Prostate gland (tissue), 2 donors: ENCODE measurements at regions not wholly inside any gene's neighbourhood (a gene's known extent, or its start where the extent isn't known, plus 50 kb on each side); places are given as distances from the start of the nearest gene placed in this dataset.
"Not testable (repeated sequence)": the region's sequence is repeated elsewhere in the genome, so short reads cannot be mapped to it uniquely, and the experiment has no call there.

Experiments
- DNase-seq: peaks from one replicate; pipeline ENCODE4 v3.0.0-alpha.2; 2019; ENCODE audit warnings: low spot score
- H3K27ac ChIP-seq, 2 donors: fragments of 200-600 bp; sonication (generic); 2 replicates each; pipeline ENCODE4 v1.5.1; 2017 to 2019
- H3K27me3 ChIP-seq: fragments of 200-600 bp; sonication (generic); replicated peaks from 2 replicates; pipeline ENCODE4 v1.5.1; 2019; ENCODE audit not compliant: insufficient read depth
- H3K36me3 ChIP-seq, 2 donors: fragments of 200-600 bp; sonication (generic); 1 replicate in 1 of 2; 2 replicates in 1 of 2; pipeline versions ENCODE4 v1.5.1 to v1.8.1; 2017 to 2019
- H3K4me1 ChIP-seq: fragments of 200-600 bp; sonication (generic); replicated peaks from 2 replicates; pipeline ENCODE4 v1.5.1; 2019
- H3K4me3 ChIP-seq, 2 donors: fragments of 200-600 bp; sonication (generic); 2 replicates each; pipeline ENCODE4 v1.5.1; 2017 to 2019
- H3K9me3 ChIP-seq: fragments of 200-600 bp; sonication (generic); 2 replicates; pipeline ENCODE4 v1.5.1; 2017
- POLR2A ChIP-seq: fragments of 450-650 bp; IDR thresholded peaks from one replicate; pipeline ENCODE4 v1.6.1; 2016; ENCODE audit warnings: antibody characterized with exemption, mild to moderate bottlenecking
- POLR2AphosphoS5 ChIP-seq: sonication (generic); formaldehyde crosslinking; IDR thresholded peaks from one replicate; pipeline ENCODE4 v1.6.1; 2017; ENCODE audit warnings: antibody characterized with exemption
- WGBS: methylation state at CpG from one replicate; pipeline ENCODE4 v1.1.5; 2018; 5-methylcytosine and 5-hydroxymethylcytosine counted together
- intact Hi-C: fragments of 100-400 bp; cut with DNase I; formaldehyde crosslinking; loops from one replicate; pipeline ENCODE4 v1.14.2; 2022
- TF ChIP-seq, protein P1 (sequence below), 4 experiments: fragments of 200-600 bp in 2 of 4; fragments of 450-650 bp in 2 of 4; sonication (generic) in 2 of 4; IDR thresholded peaks; 1 replicate in 3 of 4; 2 replicates in 1 of 4; pipeline ENCODE4 v1.5.1; 2016 to 2019; ENCODE audit warnings: antibody characterized with exemption in 4 of 4, mild to moderate bottlenecking in 2 of 4, moderate library complexity in 2 of 4

DNA sequence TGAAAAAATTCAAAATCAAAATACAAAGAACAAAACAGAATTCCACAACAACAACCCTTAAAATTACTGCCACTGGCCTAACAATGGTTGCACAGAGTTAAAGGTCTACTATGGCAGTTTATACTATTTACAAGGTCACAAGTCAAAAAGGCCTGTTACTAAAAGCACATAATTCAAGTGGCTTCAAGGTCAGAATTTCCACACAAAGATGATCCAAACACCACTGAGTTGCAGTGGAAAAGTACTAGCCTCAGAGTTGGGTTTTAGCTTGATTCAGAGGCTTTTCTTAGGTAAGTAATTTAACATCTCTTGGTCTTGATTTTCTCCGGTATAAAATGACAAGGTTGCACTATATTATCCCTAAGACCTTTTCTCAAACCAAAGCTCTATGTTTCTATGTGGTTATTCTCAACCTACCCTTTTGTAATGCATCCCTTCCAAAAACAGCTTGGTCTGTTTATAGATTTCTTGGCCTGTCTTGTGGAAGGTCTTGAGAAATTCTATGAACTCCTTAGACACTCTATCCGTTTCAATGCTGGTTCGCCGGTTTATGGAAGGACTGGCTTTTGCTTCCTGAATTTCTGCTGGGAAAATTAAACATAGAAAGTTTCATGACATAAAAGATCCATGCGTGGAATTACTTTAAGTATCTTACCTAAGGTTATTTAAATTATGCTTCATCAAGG lies 69.5 kb downstream of the MDH2 start:
- 84% methylated on average over 5 of the region's 5 CpGs for WGBS
- H3K36me3 ChIP-seq, H3K27me3 ChIP-seq, H3K4me1 ChIP-seq, H3K4me3 ChIP-seq, H3K9me3 ChIP-seq, intact Hi-C loops, DNase-seq, H3K27ac ChIP-seq: not testable (repeated sequence)

DNA sequence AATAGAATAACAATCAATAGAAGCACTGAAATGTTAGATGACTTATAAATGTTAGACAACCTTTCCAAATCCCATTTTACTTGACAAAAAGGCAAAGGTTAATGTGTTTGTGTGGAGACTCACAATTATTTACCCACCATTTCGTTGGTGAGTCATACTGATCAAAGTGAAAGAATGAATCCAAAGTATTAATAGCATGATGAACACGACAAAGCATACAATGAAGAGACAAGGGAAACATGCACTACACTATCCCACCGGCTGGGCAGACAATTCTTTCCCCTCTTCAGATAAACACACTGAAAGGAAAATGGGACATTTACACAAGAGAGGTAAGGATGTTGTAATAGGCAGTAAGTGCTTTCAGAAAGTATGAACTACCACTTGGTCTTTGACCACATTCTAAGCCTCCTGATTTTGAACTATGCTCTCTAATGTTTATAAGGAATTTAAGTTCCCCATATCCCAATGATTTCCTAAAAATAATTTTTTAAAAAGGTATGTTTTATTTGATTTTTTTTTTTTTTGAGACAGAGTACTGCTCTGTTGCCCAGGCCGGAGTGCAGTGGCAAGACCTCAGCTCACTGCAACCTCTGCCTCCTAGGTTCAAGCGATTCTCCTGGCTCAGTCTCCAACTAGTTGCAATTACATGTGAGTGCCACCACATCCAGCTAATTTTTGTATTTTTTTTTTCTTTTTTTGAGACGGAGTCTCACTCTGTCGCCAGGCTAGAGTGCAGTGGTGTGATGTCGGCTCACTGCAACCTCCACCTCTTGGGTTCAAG lies 70.5 kb downstream of the MDH2 start:
- H3K9me3 ChIP-seq, DNase-seq, H3K4me1 ChIP-seq, H3K36me3 ChIP-seq, H3K27me3 ChIP-seq, H3K4me3 ChIP-seq, intact Hi-C loops, H3K27ac ChIP-seq: not testable (repeated sequence)
- 70% methylated on average over 8 of the region's 8 CpGs for WGBS

DNA sequence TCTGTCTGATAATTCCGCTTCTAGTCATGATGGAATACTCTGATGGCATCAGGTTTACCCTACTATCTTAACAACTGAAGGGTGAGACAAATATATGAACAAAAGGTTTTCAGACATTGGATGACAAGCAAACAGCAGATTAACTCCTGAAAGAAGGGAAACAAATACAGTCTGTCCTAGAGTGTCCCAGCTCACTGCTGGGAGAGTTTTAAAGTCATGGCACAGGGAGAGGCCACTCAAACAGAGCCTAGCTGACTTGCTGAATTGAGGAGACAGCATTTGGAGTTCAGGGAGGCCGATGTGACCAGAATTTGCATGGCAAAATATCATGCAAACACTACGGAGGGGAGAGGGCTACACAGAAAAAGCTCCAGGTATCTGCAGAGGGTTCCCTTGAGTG lies 73.1 kb downstream of the MDH2 start:
- 60% methylated on average over 3 of the region's 3 CpGs for WGBS
- TF ChIP-seq, protein P1, sequence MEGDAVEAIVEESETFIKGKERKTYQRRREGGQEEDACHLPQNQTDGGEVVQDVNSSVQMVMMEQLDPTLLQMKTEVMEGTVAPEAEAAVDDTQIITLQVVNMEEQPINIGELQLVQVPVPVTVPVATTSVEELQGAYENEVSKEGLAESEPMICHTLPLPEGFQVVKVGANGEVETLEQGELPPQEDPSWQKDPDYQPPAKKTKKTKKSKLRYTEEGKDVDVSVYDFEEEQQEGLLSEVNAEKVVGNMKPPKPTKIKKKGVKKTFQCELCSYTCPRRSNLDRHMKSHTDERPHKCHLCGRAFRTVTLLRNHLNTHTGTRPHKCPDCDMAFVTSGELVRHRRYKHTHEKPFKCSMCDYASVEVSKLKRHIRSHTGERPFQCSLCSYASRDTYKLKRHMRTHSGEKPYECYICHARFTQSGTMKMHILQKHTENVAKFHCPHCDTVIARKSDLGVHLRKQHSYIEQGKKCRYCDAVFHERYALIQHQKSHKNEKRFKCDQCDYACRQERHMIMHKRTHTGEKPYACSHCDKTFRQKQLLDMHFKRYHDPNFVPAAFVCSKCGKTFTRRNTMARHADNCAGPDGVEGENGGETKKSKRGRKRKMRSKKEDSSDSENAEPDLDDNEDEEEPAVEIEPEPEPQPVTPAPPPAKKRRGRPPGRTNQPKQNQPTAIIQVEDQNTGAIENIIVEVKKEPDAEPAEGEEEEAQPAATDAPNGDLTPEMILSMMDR (IDR thresholded peaks at IDR 0.05): no peak
- no peak for TF ChIP-seq POLR2AphosphoS5
- no peak for TF ChIP-seq POLR2A
- Histone ChIP-seq H3K27me3 (no peaks in the 10 kb centered on the region), H3K4me3 (no peak overlapping the region), H3K9me3 (no peaks in the 10 kb centered on the region), H3K4me1 (no peaks in the 10 kb centered on the region), H3K27ac (no peak overlapping the region), H3K36me3 (no peaks in the 10 kb centered on the region)
- DNase-seq: no peak
- intact Hi-C loops: no loop called here

DNA sequence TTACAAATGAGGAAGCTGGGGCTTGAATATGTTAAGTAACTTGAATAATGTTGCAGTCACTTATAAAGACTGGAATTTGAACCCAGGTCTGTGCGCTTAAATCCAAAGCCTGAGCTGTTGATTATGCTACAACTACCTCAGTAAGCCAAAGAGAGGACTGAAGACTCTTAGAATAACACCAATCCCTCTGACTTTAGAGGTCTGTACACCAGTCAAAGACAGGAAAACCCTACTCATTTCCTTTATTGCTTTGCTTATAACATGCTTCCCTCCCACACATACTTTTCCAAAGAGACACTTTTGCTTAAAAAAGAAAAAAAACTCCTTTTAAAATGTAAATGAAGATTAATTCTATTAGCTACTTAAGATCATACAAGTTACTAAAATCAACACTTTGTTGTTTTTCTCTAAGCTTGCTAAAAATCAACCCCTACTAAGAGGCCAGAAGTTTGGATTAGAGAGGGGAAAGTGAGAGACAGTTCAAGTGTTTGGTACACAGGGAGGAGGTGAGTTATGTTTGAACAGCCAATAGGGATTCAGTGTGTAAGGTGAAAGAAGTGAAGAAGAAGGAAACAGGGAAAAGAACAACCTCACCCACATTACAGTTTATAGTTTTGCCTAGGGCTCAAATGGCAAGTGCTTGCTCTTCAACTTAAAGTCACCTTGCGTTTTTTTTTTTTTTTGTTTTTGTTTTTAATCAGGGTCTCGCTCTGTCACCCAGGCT lies 74.8 kb downstream of the MDH2 start:
- Histone ChIP-seq H3K27ac (no peak overlapping the region), H3K9me3 (no peaks in the 10 kb centered on the region), H3K4me3 (no peak overlapping the region), H3K27me3 (no peaks in the 10 kb centered on the region), H3K36me3 (no peaks in the 10 kb centered on the region), H3K4me1 (no peaks in the 10 kb centered on the region)
- WGBS: 78% methylated on average over 3 of the region's 3 CpGs
- no peak for TF ChIP-seq POLR2AphosphoS5
- TF ChIP-seq POLR2A: no peak
- TF ChIP-seq, protein P1 (IDR thresholded peaks at IDR 0.05): no peak
- no peak for DNase-seq
- intact Hi-C loops: no loop called here

DNA sequence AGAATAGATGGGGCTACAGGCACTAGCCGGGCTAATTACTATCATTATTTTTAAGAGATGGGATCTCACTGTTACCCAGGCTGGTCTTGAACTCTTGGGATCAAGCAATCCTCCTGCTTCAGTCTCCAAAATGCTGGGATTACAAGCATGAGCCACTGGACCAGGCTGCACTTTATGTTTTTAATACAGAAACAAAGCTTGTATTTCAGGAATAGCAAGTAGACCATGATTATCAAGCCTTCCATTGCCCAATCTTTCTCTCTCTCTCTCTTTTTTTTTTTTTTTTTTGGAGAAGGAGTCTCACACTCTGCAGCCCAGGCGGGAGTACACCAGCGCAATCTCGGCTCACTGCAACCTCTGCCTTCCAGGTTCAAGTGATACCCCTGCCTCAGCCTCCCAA lies 75.4 kb downstream of the MDH2 start:
- Histone ChIP-seq H3K4me3 (no peak overlapping the region), H3K27ac (no peak overlapping the region), H3K4me1 (no peaks in the 10 kb centered on the region), H3K27me3 (no peaks in the 10 kb centered on the region), H3K9me3 (no peaks in the 10 kb centered on the region), H3K36me3 (no peaks in the 10 kb centered on the region)
- WGBS: 88% methylated on average over 4 of the region's 4 CpGs
- TF ChIP-seq, protein P1 (IDR thresholded peaks at IDR 0.05): no peak
- TF ChIP-seq POLR2A (no peak), POLR2AphosphoS5 (no peak)
- intact Hi-C loops: no loop called here
- DNase-seq: no peak
